ENCODE measurements at regions not wholly inside any gene's neighbourhood (a gene's known extent, or its start where the extent isn't known, plus 50 kb on each side); places are given as distances from the start of the nearest gene placed in this dataset.

GRCh38 chr12:98280621-98281020 is 234.8 kb upstream of the TMPO start:
- no peak for TF ChIP-seq CTCF (optimal IDR thresholded peaks at IDR 0.05 in 1 of 3, IDR thresholded peaks at IDR 0.05 in 1 of 3, conservative IDR thresholded peaks at IDR 0.05 in 1 of 3; ENCODE audit: extremely low read depth in 1 of 3, insufficient read depth in 2 of 3, low read length in 3 of 3)
- TF ChIP-seq EZH2 (IDR thresholded peaks at IDR 0.05; ENCODE audit: low read length) = no peak

Measured in keratinocyte (primary cell).